Liver (tissue), 7 donors: ENCODE measurements at regions not wholly inside any gene's neighbourhood (a gene's known extent, or its start where the extent isn't known, plus 50 kb on each side); places are given as distances from the start of the nearest gene placed in this dataset.
"Not testable (repeated sequence)": the region's sequence is repeated elsewhere in the genome, so short reads cannot be mapped to it uniquely, and the experiment has no call there.

Source experiments
- DNase-seq: peaks from one replicate; pipeline ENCODE4 v3.0.0-alpha.2; 2017; ENCODE audit warnings: low spot score
- H3K27ac ChIP-seq, 2 donors: one replicate each; pipeline ENCODE4 v1.7.0; 2013; ENCODE audit warnings: inconsistent platforms in 2 of 2, low read length in 2 of 2, control low read depth in 1 of 2, low read depth in 1 of 2, mild to moderate bottlenecking in 1 of 2
- H3K27me3 ChIP-seq, 4 donors: one replicate each; pipeline versions ENCODE4 v1.6.1 to v1.7.0; 2013; ENCODE audit warnings: low read length in 3 of 4, inconsistent platforms in 1 of 4, mild to moderate bottlenecking in 1 of 4, moderate library complexity in 1 of 4; ENCODE audit not compliant: control insufficient read depth in 4 of 4, insufficient read depth in 4 of 4
- H3K36me3 ChIP-seq, 4 donors: one replicate each; pipeline versions ENCODE4 v1.6.1 to v1.7.0; 2013; ENCODE audit warnings: low read length in 3 of 4, mild to moderate bottlenecking in 3 of 4, low read depth in 1 of 4, moderate library complexity in 1 of 4; ENCODE audit not compliant: control insufficient read depth in 4 of 4, insufficient read depth in 3 of 4
- H3K4me1 ChIP-seq, 4 donors: one replicate each; pipeline versions ENCODE4 v1.6.1 to v1.7.0; 2013; ENCODE audit warnings: low read length in 3 of 4, mild to moderate bottlenecking in 3 of 4, moderate library complexity in 1 of 4; ENCODE audit not compliant: control insufficient read depth in 4 of 4, insufficient read depth in 4 of 4
- H3K4me3 ChIP-seq, 3 donors: one replicate each; pipeline versions ENCODE4 v1.6.1 to v1.7.0; 2013; ENCODE audit warnings: low read length in 3 of 3, control low read depth in 1 of 3, low read depth in 1 of 3, mild to moderate bottlenecking in 1 of 3
- H3K9ac ChIP-seq, 2 donors: one replicate each; pipeline ENCODE4 v1.7.0; 2013; ENCODE audit warnings: low read length in 2 of 2, mild to moderate bottlenecking in 2 of 2, moderate library complexity in 2 of 2, control low read depth in 1 of 2, low read depth in 1 of 2
- H3K9me3 ChIP-seq, 4 donors: one replicate each; pipeline versions ENCODE4 v1.6.1 to v1.7.0; 2013; ENCODE audit warnings: low read length in 3 of 4; ENCODE audit not compliant: control insufficient read depth in 4 of 4
- ATF3 ChIP-seq: IDR thresholded peaks from 2 replicates; pipeline ENCODE4 v1.6.1; 2016; ENCODE audit warnings: antibody characterized with exemption
- FOXA1 ChIP-seq: IDR thresholded peaks from 2 replicates; pipeline ENCODE4 v1.6.1; 2016; ENCODE audit warnings: antibody characterized with exemption
- FOXA2 ChIP-seq: IDR thresholded peaks from 2 replicates; pipeline ENCODE4 v1.6.1; 2016; ENCODE audit warnings: antibody characterized with exemption
- GABPA ChIP-seq, 2 donors: IDR thresholded peaks in 1 of 2; conservative IDR thresholded peaks in 1 of 2; 2 replicates each; pipeline ENCODE4 v1.6.1; 2016; ENCODE audit warnings: antibody characterized with exemption in 2 of 2, mild to moderate bottlenecking in 1 of 2, moderate library complexity in 1 of 2
- HNF4G ChIP-seq: IDR thresholded peaks from 2 replicates; pipeline ENCODE4 v1.6.1; 2016; ENCODE audit warnings: antibody characterized with exemption
- WGBS: extraction: QIAGEN DNeasy Blood & Tissue Kit; methylation state at CpG from one replicate; pipeline ENCODE4 v1.1.7; 2013; 5-methylcytosine and 5-hydroxymethylcytosine counted together
- TF ChIP-seq, protein P1 (sequence below): IDR thresholded peaks from 2 replicates; pipeline ENCODE4 v1.6.1; 2016; ENCODE audit warnings: antibody characterized with exemption, mild to moderate bottlenecking
- TF ChIP-seq, protein P2 (sequence below): IDR thresholded peaks from 2 replicates; pipeline ENCODE4 v1.6.1; 2016; ENCODE audit warnings: antibody characterized with exemption
- donor health status: healthy.
- donor health status: healthy.
- donor health status: healthy.
- donor health status: healthy.

- H3K27me3 ChIP-seq, result no peaks in the 10 kb centered on the region
- 81% methylated on average over 2 of the region's 2 CpGs for WGBS
- H3K9me3 ChIP-seq, result no peaks in the 10 kb centered on the region
- no peaks in the 10 kb centered on the region for H3K4me1 ChIP-seq
- H3K4me3 ChIP-seq, result no peak overlapping the region
- H3K36me3 ChIP-seq, result no peaks in the 10 kb centered on the region
- H3K9ac ChIP-seq, result no peak overlapping the region
- TF ChIP-seq, protein P1, sequence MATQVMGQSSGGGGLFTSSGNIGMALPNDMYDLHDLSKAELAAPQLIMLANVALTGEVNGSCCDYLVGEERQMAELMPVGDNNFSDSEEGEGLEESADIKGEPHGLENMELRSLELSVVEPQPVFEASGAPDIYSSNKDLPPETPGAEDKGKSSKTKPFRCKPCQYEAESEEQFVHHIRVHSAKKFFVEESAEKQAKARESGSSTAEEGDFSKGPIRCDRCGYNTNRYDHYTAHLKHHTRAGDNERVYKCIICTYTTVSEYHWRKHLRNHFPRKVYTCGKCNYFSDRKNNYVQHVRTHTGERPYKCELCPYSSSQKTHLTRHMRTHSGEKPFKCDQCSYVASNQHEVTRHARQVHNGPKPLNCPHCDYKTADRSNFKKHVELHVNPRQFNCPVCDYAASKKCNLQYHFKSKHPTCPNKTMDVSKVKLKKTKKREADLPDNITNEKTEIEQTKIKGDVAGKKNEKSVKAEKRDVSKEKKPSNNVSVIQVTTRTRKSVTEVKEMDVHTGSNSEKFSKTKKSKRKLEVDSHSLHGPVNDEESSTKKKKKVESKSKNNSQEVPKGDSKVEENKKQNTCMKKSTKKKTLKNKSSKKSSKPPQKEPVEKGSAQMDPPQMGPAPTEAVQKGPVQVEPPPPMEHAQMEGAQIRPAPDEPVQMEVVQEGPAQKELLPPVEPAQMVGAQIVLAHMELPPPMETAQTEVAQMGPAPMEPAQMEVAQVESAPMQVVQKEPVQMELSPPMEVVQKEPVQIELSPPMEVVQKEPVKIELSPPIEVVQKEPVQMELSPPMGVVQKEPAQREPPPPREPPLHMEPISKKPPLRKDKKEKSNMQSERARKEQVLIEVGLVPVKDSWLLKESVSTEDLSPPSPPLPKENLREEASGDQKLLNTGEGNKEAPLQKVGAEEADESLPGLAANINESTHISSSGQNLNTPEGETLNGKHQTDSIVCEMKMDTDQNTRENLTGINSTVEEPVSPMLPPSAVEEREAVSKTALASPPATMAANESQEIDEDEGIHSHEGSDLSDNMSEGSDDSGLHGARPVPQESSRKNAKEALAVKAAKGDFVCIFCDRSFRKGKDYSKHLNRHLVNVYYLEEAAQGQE, result no peak
- TF ChIP-seq GABPA (IDR thresholded peaks at IDR 0.05 in 1 of 2, conservative IDR thresholded peaks at IDR 0.05 in 1 of 2), result no peak
- TF ChIP-seq HNF4G, result no peak
- DNase-seq, result no peak
- H3K27ac ChIP-seq, result no peak overlapping the region
Observed at GRCh38 chr5:111960476-111961215, 203.7 kb upstream of the NREP start.

- Histone ChIP-seq H3K27me3 (no peaks in the 10 kb centered on the region), H3K4me3 (no peak overlapping the region), H3K36me3 (no peaks in the 10 kb centered on the region), H3K27ac (no peak overlapping the region), H3K4me1 (no peaks in the 10 kb centered on the region), H3K9ac (no peak overlapping the region), H3K9me3 (no peaks in the 10 kb centered on the region)
- 93% methylated on average over 1 of the region's 1 CpG for WGBS
- no peak for DNase-seq
- TF ChIP-seq FOXA2 (no peak), FOXA1 (no peak), ATF3 (no peak)
- TF ChIP-seq, protein P2, sequence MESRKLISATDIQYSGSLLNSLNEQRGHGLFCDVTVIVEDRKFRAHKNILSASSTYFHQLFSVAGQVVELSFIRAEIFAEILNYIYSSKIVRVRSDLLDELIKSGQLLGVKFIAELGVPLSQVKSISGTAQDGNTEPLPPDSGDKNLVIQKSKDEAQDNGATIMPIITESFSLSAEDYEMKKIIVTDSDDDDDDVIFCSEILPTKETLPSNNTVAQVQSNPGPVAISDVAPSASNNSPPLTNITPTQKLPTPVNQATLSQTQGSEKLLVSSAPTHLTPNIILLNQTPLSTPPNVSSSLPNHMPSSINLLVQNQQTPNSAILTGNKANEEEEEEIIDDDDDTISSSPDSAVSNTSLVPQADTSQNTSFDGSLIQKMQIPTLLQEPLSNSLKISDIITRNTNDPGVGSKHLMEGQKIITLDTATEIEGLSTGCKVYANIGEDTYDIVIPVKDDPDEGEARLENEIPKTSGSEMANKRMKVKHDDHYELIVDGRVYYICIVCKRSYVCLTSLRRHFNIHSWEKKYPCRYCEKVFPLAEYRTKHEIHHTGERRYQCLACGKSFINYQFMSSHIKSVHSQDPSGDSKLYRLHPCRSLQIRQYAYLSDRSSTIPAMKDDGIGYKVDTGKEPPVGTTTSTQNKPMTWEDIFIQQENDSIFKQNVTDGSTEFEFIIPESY, result no peak
- TF ChIP-seq, protein P1, result no peak
Observed at GRCh38 chr5:111958851-111959250, 201.9 kb upstream of the NREP start.

DNA sequence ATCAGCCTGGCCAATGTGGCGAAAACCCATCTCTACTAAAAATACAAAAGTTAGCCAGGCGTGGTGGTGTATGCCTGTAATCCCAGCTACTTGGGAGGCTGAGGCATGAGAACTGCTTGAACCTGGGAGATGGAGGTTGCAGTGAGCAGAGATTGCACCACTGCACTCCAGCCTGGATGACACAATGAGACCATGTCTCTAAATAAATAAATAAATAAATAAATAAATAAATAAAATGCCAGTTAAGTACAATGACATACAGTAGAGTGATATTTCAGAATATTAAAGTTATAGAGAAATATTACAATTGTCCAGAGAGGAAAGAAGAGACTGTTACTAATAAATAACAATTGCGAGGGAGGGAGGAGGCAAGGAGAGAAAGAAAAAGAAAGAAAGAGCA is 199.8 kb upstream of the NREP start:
- not testable (repeated sequence) for H3K4me1 ChIP-seq, H3K36me3 ChIP-seq, H3K4me3 ChIP-seq, H3K27ac ChIP-seq, H3K9me3 ChIP-seq, H3K9ac ChIP-seq, DNase-seq, H3K27me3 ChIP-seq
- 96% methylated on average over 3 of the region's 3 CpGs for WGBS
